PFSK-1 (cell line): ENCODE measurements at regions not wholly inside any gene's neighbourhood (a gene's known extent, or its start where the extent isn't known, plus 50 kb on each side); places are given as distances from the start of the nearest gene placed in this dataset.

ENCODE experiments used
- FOXP2 ChIP-seq: optimal IDR thresholded peaks from 2 replicates; pipeline ENCODE3; 2011; ENCODE audit warnings: borderline replicate concordance, control low read depth, inconsistent platforms; ENCODE audit not compliant: insufficient read depth; ENCODE audit errors: extremely low read length, extremely low read depth
- POLR2AphosphoS5 ChIP-seq: IDR thresholded peaks from 2 replicates; pipeline ENCODE4 v1.6.1; 2012; ENCODE audit warnings: low read depth, mild to moderate bottlenecking, control low read depth, low read length, moderate library complexity

DNA sequence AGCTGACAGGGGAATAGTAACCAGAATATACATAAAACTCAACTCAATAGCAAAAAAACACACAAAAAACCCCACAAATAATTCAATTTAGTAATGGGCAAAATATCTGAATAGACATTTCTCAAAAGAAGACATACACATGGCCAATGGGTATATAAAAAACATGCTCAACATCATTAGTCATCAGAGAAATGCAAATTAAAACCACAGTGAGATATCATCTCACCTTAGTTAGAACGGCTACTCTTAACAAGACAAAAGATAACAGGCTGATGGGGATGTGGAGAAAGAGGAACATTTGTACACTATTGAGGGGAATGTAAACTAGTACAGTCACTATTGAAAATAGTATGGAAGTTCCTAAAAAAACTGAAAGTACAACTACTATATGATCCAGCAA is 678.6 kb downstream of the MECOM start:
- no peak for TF ChIP-seq FOXP2
- TF ChIP-seq POLR2AphosphoS5, result no peak
